ENCODE measurements at regions not wholly inside any gene's neighbourhood (a gene's known extent, or its start where the extent isn't known, plus 50 kb on each side); places are given as distances from the start of the nearest gene placed in this dataset.
"Not testable (repeated sequence)": the region's sequence is repeated elsewhere in the genome, so short reads cannot be mapped to it uniquely, and the experiment has no call there.

DNA sequence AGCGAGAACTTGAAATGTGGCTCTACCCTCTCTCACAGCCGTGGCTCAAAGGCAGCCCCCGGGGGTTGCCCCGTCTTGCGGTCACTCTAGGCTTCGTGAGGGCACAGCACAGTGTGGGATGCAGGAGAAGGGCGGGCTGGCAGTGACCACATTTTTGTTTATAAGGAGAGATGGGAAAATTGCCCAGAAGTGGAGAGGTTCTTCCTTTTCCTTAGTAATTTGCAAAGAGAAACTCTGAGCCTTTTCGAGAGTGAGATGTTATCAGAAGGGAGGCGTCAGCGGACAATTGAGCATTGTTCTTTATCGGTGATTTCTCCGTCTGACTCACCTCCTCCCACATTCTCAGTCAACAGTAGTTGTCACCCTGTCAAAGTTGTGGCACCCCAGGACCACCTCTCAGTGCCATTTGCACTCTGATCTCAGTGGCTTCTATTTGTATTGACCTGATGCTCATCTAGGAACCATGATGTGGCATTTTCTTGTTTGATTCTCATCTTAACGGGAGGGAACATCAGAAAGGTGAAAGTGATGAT lies 89.6 kb downstream of the ACAA2 start:
- peaks cover 0 to 11% (median 2%) of the 10 kb centered on the region in 5 experiments for H3K27me3 ChIP-seq (replicated peaks in 2 of 5; ENCODE audit: control insufficient read depth in 4 of 5, insufficient read depth in 5 of 5, low read length in 4 of 5)
- H3K27ac ChIP-seq (ENCODE audit: insufficient read depth in 1 of 2, low read depth in 1 of 2, low read length in 2 of 2, poor library complexity in 1 of 2, severe bottlenecking in 2 of 2), result no peak overlapping the region
- DNase-seq, result peak in 1 of 3 donors; percentile 14
- H3K4me3 ChIP-seq (ENCODE audit: control insufficient read depth in 1 of 7, extremely low read depth in 1 of 7, insufficient read depth in 4 of 7, low read depth in 2 of 7, low read length in 6 of 7), result peak overlapping the region in 1 of 7 experiments; percentile 40
- CTCF ChIA-PET, result no interaction called here
- H3K9me3 ChIP-seq (ENCODE audit: control extremely low read depth in 1 of 5, control insufficient read depth in 4 of 5, insufficient read depth in 2 of 5, low read depth in 1 of 5, low read length in 4 of 5), result no peaks in the 10 kb centered on the region
- 30% methylated on average over 10 of the region's 13 CpGs for WGBS (ENCODE audit: insufficient coverage)
- H3K36me3 ChIP-seq (ENCODE audit: control insufficient read depth in 4 of 4, insufficient read depth in 4 of 4, low read length in 3 of 4), result no peaks in the 10 kb centered on the region
- no peaks in the 10 kb centered on the region for H3K4me1 ChIP-seq (ENCODE audit: control extremely low read depth in 1 of 4, control insufficient read depth in 4 of 4, insufficient read depth in 4 of 4, low read length in 3 of 4)
- POLR2A ChIA-PET, result no interaction called here

DNA sequence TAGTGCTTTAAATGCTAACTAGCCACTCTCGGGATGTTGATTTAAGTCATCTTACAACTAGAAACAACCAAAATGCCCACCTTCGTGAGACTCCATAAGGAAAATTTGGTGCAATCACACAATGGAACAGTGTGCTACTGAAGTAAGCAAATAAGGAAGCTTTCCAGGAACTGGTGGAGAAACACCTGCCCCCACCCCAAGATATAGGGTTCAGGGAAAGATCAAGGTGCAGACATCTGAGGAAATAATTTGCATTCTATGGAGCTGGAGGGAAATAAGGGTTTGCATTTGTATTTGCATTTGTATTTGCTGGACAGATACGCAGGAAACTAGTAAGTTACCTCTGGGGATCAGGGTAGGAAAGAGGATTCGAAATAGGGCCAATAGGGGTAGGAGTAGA lies 90.9 kb downstream of the ACAA2 start:
- Histone ChIP-seq H3K27ac (ENCODE audit: insufficient read depth in 1 of 2, low read depth in 1 of 2, low read length in 2 of 2, poor library complexity in 1 of 2, severe bottlenecking in 2 of 2) (no peak overlapping the region), H3K27me3 (replicated peaks in 2 of 5; ENCODE audit: control insufficient read depth in 4 of 5, insufficient read depth in 5 of 5, low read length in 4 of 5) (peaks cover 0 to 11% (median 2%) of the 10 kb centered on the region in 5 experiments), H3K4me3 (ENCODE audit: control insufficient read depth in 1 of 7, extremely low read depth in 1 of 7, insufficient read depth in 4 of 7, low read depth in 2 of 7, low read length in 6 of 7) (no peak overlapping the region), H3K4me1 (ENCODE audit: control extremely low read depth in 1 of 4, control insufficient read depth in 4 of 4, insufficient read depth in 4 of 4, low read length in 3 of 4) (no peaks in the 10 kb centered on the region), H3K9me3 (ENCODE audit: control extremely low read depth in 1 of 5, control insufficient read depth in 4 of 5, insufficient read depth in 2 of 5, low read depth in 1 of 5, low read length in 4 of 5) (peaks cover 0 to 3% (median 0%) of the 10 kb centered on the region in 5 experiments), H3K36me3 (ENCODE audit: control insufficient read depth in 4 of 4, insufficient read depth in 4 of 4, low read length in 3 of 4) (no peaks in the 10 kb centered on the region)
- ChIA-PET POLR2A (no interaction called here), CTCF (no interaction called here)
- 100% methylated on average over 2 of the region's 4 CpGs for WGBS (ENCODE audit: insufficient coverage)
- no peak for DNase-seq

DNA sequence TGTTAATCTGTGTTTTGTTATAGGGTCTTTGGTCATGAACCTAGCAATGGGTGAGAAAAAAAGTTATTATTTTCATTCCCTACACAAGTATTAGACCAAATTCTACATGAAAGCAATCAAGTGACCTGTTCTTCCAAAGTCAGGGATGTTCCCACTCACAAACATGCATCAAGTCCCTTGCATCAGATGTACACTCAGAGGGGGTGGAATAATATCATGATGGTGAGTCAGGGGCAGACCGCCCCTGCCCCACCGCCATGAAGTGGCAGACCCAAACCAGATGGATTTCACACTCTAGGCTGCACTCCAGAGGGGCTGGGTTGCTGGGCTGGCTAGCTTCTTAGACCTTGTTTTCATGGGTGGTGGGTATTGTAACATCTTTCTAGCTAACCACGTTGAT lies 91.4 kb downstream of the ACAA2 start:
- CTCF ChIA-PET, result no interaction called here
- Histone ChIP-seq H3K4me1 (ENCODE audit: control extremely low read depth in 1 of 4, control insufficient read depth in 4 of 4, insufficient read depth in 4 of 4, low read length in 3 of 4) (no peaks in the 10 kb centered on the region), H3K36me3 (ENCODE audit: control insufficient read depth in 4 of 4, insufficient read depth in 4 of 4, low read length in 3 of 4) (no peaks in the 10 kb centered on the region), H3K4me3 (ENCODE audit: control insufficient read depth in 1 of 7, extremely low read depth in 1 of 7, insufficient read depth in 4 of 7, low read depth in 2 of 7, low read length in 6 of 7) (no peak overlapping the region), H3K27me3 (replicated peaks in 2 of 5; ENCODE audit: control insufficient read depth in 4 of 5, insufficient read depth in 5 of 5, low read length in 4 of 5) (peaks cover 0 to 11% (median 2%) of the 10 kb centered on the region in 5 experiments), H3K27ac (ENCODE audit: insufficient read depth in 1 of 2, low read depth in 1 of 2, low read length in 2 of 2, poor library complexity in 1 of 2, severe bottlenecking in 2 of 2) (no peak overlapping the region), H3K9me3 (ENCODE audit: control extremely low read depth in 1 of 5, control insufficient read depth in 4 of 5, insufficient read depth in 2 of 5, low read depth in 1 of 5, low read length in 4 of 5) (peaks cover 0 to 3% (median 0%) of the 10 kb centered on the region in 5 experiments)
- POLR2A ChIA-PET, result no interaction called here
- DNase-seq, result no peak
- 100% methylated on average over 2 of the region's 3 CpGs for WGBS (ENCODE audit: insufficient coverage)

DNA sequence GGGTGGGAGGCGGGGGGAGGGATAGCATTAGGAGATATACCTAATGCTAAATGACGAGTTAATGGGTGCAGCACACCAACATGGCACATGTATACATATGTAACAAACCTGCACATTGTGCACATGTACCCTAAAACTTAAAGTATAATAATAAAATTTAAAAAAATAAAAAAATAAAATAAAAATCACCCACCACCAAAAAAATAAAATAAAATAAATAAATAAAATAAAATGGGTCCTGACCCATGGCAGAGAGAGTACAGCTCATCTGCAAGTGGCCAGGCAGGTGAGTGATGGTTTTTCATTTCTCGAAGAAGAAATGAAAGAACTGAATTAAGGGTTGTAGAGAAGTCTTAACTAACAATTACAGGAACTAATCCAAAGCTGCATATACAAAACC lies 92.4 kb downstream of the ACAA2 start:
- H3K36me3 ChIP-seq (ENCODE audit: control insufficient read depth in 4 of 4, insufficient read depth in 4 of 4, low read length in 3 of 4); H3K4me1 ChIP-seq (ENCODE audit: control extremely low read depth in 1 of 4, control insufficient read depth in 4 of 4, insufficient read depth in 4 of 4, low read length in 3 of 4); POLR2A ChIA-PET; H3K4me3 ChIP-seq (ENCODE audit: control insufficient read depth in 1 of 7, extremely low read depth in 1 of 7, insufficient read depth in 4 of 7, low read depth in 2 of 7, low read length in 6 of 7); H3K9me3 ChIP-seq (ENCODE audit: control extremely low read depth in 1 of 5, control insufficient read depth in 4 of 5, insufficient read depth in 2 of 5, low read depth in 1 of 5, low read length in 4 of 5); CTCF ChIA-PET; DNase-seq; H3K27ac ChIP-seq (ENCODE audit: insufficient read depth in 1 of 2, low read depth in 1 of 2, low read length in 2 of 2, poor library complexity in 1 of 2, severe bottlenecking in 2 of 2): not testable (repeated sequence)
- peaks cover 0 to 11% (median 2%) of the 10 kb centered on the region in 5 experiments for H3K27me3 ChIP-seq (replicated peaks in 2 of 5; ENCODE audit: control insufficient read depth in 4 of 5, insufficient read depth in 5 of 5, low read length in 4 of 5)
- WGBS (ENCODE audit: insufficient coverage), result no CpG with 5 or more reads among the region's 3 CpGs

DNA sequence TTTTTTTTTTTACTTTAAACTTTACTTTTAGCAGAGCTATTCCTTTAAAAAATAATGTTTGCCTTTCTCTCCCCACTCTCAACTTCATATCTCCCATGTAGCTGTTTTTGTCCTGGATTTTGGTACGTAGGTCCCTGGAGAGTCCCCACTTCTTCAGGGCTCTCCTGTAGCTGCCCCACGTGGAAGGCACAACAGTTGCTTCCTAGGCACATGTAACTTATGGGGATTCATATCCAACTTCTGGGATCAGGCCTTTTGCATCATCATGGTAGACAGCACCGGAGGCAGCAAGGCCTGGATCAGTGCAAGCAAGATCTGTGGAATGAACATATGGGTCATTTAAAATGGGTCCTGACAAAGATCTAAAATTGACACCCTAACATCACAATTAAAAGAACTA lies 95.7 kb downstream of the ACAA2 start:
- CTCF ChIA-PET, result interaction anchor here (1.2 kb wide), 1 partner anchor 10 kb away, joined by 3 read pairs; no protein-coding TSS in a partner anchor
- Histone ChIP-seq H3K27ac (ENCODE audit: insufficient read depth in 1 of 2, low read depth in 1 of 2, low read length in 2 of 2, poor library complexity in 1 of 2, severe bottlenecking in 2 of 2) (no peak overlapping the region), H3K4me3 (ENCODE audit: control insufficient read depth in 1 of 7, extremely low read depth in 1 of 7, insufficient read depth in 4 of 7, low read depth in 2 of 7, low read length in 6 of 7) (no peak overlapping the region), H3K36me3 (ENCODE audit: control insufficient read depth in 4 of 4, insufficient read depth in 4 of 4, low read length in 3 of 4) (no peaks in the 10 kb centered on the region), H3K4me1 (ENCODE audit: control extremely low read depth in 1 of 4, control insufficient read depth in 4 of 4, insufficient read depth in 4 of 4, low read length in 3 of 4) (no peaks in the 10 kb centered on the region), H3K9me3 (ENCODE audit: control extremely low read depth in 1 of 5, control insufficient read depth in 4 of 5, insufficient read depth in 2 of 5, low read depth in 1 of 5, low read length in 4 of 5) (peaks cover 0 to 3% (median 0%) of the 10 kb centered on the region in 5 experiments), H3K27me3 (replicated peaks in 2 of 5; ENCODE audit: control insufficient read depth in 4 of 5, insufficient read depth in 5 of 5, low read length in 4 of 5) (peaks cover 0 to 2% (median 0%) of the 10 kb centered on the region in 5 experiments)
- WGBS (ENCODE audit: insufficient coverage), result 100% methylated on average over 1 of the region's 3 CpGs
- POLR2A ChIA-PET, result no interaction called here
- no peak for DNase-seq

DNA sequence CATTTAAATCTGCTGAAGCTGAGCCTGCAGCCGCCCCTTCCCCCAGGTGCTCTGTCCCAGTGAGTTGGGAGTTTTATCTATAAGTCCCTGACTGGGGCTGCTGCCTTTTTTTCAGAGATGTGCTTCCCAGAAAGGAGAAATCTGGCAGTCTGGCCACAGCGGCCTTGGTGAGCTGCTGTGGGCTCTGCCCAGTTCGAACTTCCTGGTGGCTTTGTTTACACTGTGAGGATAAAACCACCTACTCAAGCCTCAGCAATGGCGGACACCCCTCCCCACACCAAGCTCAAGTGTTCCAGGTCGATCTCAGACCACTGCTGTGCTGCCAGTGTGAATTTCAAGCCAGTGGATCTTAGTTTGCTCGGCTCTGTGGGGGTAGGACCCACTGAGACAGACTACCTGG lies 97.3 kb downstream of the ACAA2 start:
- ChIA-PET POLR2A (no interaction called here), CTCF (no interaction called here)
- Histone ChIP-seq H3K4me1 (ENCODE audit: control extremely low read depth in 1 of 4, control insufficient read depth in 4 of 4, insufficient read depth in 4 of 4, low read length in 3 of 4) (no peaks in the 10 kb centered on the region), H3K9me3 (ENCODE audit: control extremely low read depth in 1 of 5, control insufficient read depth in 4 of 5, insufficient read depth in 2 of 5, low read depth in 1 of 5, low read length in 4 of 5) (peaks cover 0 to 3% (median 0%) of the 10 kb centered on the region in 5 experiments), H3K27me3 (replicated peaks in 2 of 5; ENCODE audit: control insufficient read depth in 4 of 5, insufficient read depth in 5 of 5, low read length in 4 of 5) (no peaks in the 10 kb centered on the region), H3K36me3 (ENCODE audit: control insufficient read depth in 4 of 4, insufficient read depth in 4 of 4, low read length in 3 of 4) (no peaks in the 10 kb centered on the region), H3K27ac (ENCODE audit: insufficient read depth in 1 of 2, low read depth in 1 of 2, low read length in 2 of 2, poor library complexity in 1 of 2, severe bottlenecking in 2 of 2) (no peak overlapping the region), H3K4me3 (ENCODE audit: control insufficient read depth in 1 of 7, extremely low read depth in 1 of 7, insufficient read depth in 4 of 7, low read depth in 2 of 7, low read length in 6 of 7) (no peak overlapping the region)
- WGBS (ENCODE audit: insufficient coverage), result 79% methylated on average over 6 of the region's 6 CpGs
- DNase-seq, result no peak

DNA sequence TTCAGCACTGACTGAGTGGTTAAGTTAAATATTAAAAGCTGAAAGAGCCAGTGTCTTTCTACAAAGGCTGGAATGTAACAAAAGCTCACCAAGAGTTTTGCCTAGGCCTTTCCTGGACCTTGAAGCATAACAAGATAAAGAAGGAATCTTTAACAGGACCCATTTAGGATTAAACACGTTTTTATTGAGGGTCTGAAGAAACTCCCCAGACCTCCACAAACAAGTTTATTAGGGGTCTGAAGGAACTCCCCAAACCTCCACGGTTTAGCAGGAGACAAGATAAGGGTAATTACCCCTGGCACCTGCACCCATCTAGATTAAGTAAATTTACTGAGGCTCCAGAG lies 104.0 kb downstream of the ACAA2 start:
- ChIA-PET CTCF (no interaction called here), POLR2A (no interaction called here)
- H3K4me1 ChIP-seq (ENCODE audit: control extremely low read depth in 1 of 4, control insufficient read depth in 4 of 4, insufficient read depth in 4 of 4, low read length in 3 of 4), result peaks cover 0 to 7% (median 2%) of the 10 kb centered on the region in 4 experiments

More for the DNA sequence above, 104.0 kb downstream of the ACAA2 start:
- Histone ChIP-seq H3K27ac (ENCODE audit: insufficient read depth in 1 of 2, low read depth in 1 of 2, low read length in 2 of 2, poor library complexity in 1 of 2, severe bottlenecking in 2 of 2) (no peak overlapping the region), H3K36me3 (ENCODE audit: control insufficient read depth in 4 of 4, insufficient read depth in 4 of 4, low read length in 3 of 4) (no peaks in the 10 kb centered on the region), H3K9me3 (ENCODE audit: control extremely low read depth in 1 of 5, control insufficient read depth in 4 of 5, insufficient read depth in 2 of 5, low read depth in 1 of 5, low read length in 4 of 5) (no peaks in the 10 kb centered on the region), H3K27me3 (replicated peaks in 2 of 5; ENCODE audit: control insufficient read depth in 4 of 5, insufficient read depth in 5 of 5, low read length in 4 of 5) (no peaks in the 10 kb centered on the region), H3K4me3 (ENCODE audit: control insufficient read depth in 1 of 7, extremely low read depth in 1 of 7, insufficient read depth in 4 of 7, low read depth in 2 of 7, low read length in 6 of 7) (no peak overlapping the region)
- DNase-seq, result no peak
- whole genome bisulfite sequencing (ENCODE audit: insufficient coverage), result 100% methylated on average over 1 of the region's 2 CpGs
